ENCODE measurements at regions not wholly inside any gene's neighbourhood (a gene's known extent, or its start where the extent isn't known, plus 50 kb on each side); places are given as distances from the start of the nearest gene placed in this dataset.
A peak's percentile ranks its signal among the peaks of the same experiment; 100 is the strongest.

DNA sequence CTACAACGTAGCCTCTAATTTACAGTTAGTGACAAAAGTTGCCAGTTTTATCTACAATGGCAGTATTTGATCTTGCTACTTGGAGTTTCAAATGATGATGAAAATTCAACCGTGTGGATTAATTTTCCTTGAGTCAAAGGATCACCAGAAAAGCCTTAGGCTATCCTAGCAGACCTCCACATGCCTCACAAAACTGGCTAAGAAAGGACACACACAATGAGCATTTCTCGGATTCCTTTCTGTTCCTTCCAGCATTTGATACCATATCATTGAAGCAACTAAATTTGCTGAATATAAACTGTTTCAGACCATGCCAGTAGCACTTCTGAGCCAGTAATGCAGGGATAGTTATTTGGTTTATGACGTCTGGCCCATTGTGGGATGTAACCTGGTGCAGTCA is 587.4 kb upstream of the MDFIC2 start:
- Histone ChIP-seq H3K9ac (ENCODE audit: low read length) (no peak overlapping the region), H3K4me1 (ENCODE audit: control insufficient read depth, insufficient read depth, low read length) (no peaks in the 10 kb centered on the region), H3K9me3 (ENCODE audit: control insufficient read depth, low read length) (no peaks in the 10 kb centered on the region), H3K27me3 (replicated peaks; ENCODE audit: control insufficient read depth, insufficient read depth, low read length) (no peaks in the 10 kb centered on the region), H3K4me3 (ENCODE audit: low read length) (no peak overlapping the region), H3K36me3 (ENCODE audit: control insufficient read depth, insufficient read depth, low read length, severe bottlenecking) (no peaks in the 10 kb centered on the region)
- DNase-seq (ENCODE audit: low read depth), result peak; percentile 37

DNA sequence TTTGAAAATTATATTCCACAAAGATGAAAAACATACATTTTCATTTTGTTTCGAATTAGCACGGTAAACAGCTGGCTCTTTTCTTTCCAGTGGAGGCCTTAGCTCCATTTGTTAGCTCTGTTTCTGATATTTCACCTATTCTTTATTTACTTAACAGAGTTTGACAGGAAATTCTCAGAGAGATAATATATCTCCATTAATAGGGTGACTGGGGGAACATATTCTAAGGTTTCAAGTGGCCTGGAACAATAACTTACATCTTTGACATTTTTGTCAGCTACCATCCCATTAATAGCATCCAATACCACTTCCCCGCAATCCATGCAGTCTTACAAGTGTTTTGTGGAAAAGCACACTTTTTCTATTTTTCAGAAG is 577.6 kb upstream of the MDFIC2 start:
- no peaks in the 10 kb centered on the region for H3K9me3 ChIP-seq (ENCODE audit: control insufficient read depth, low read length)
- DNase-seq (ENCODE audit: low read depth), result no peak
- H3K27me3 ChIP-seq (replicated peaks; ENCODE audit: control insufficient read depth, insufficient read depth, low read length), result no peaks in the 10 kb centered on the region
- peaks cover 22% of the 10 kb centered on the region for H3K4me1 ChIP-seq (ENCODE audit: control insufficient read depth, insufficient read depth, low read length)
- no peaks in the 10 kb centered on the region for H3K36me3 ChIP-seq (ENCODE audit: control insufficient read depth, insufficient read depth, low read length, severe bottlenecking)
- H3K9ac ChIP-seq (ENCODE audit: low read length), result peak overlapping the region; percentile 53
- no peak overlapping the region for H3K4me3 ChIP-seq (ENCODE audit: low read length)

DNA sequence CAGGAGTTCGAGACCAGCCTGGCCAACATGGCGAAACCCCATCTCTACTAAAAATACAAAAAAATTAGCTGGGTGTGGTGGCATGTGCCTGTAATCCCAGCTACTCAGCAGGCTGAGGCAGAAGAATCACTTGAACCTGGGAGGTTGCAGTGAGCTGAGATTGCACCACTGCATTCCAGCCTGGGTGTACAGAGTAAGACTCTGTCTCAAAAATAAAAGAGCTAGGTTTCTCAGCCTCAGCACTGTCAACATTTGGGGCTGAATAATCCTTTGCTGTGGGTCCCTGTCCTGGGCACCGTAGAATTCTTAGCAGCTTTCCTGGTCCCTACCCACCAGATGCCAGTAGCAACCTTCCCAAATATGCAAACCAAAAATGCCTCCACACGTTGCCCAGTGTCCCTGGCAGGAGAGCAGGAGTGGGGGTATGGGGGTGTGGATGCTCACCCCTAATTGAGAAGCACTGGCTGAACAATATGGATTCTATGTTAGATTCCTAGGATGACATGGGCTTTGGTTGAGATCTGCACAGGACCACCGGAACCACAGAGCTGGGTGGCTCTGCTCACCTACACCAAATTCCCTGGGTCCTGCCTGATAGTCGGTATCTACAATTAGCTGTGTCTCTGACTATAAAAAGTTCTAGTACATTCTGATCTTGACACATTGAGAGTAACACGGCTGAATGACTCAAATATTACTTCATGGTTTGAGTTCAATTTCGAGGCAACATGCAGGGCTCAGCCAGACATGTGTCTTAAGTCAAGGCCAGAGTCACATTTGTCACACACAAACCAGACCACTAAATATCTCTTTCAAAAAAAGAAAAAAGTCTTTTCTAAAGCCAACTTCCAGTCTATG is 577.0 kb upstream of the MDFIC2 start:
- no peaks in the 10 kb centered on the region for H3K9me3 ChIP-seq (ENCODE audit: control insufficient read depth, low read length)
- H3K4me1 ChIP-seq (ENCODE audit: control insufficient read depth, insufficient read depth, low read length), result peaks cover 22% of the 10 kb centered on the region
- DNase-seq (ENCODE audit: low read depth), result peak; percentile 54

GRCh38 chr3:70885636-70886035 is 573.2 kb upstream of the MDFIC2 start:
- Histone ChIP-seq H3K9ac (ENCODE audit: low read length) (no peak overlapping the region), H3K4me3 (ENCODE audit: low read length) (no peak overlapping the region), H3K9me3 (ENCODE audit: control insufficient read depth, low read length) (no peaks in the 10 kb centered on the region), H3K27me3 (replicated peaks; ENCODE audit: control insufficient read depth, insufficient read depth, low read length) (no peaks in the 10 kb centered on the region), H3K36me3 (ENCODE audit: control insufficient read depth, insufficient read depth, low read length, severe bottlenecking) (no peaks in the 10 kb centered on the region), H3K4me1 (ENCODE audit: control insufficient read depth, insufficient read depth, low read length) (peaks cover 23% of the 10 kb centered on the region)
- no peak for DNase-seq (ENCODE audit: low read depth)

More for the DNA sequence above, 577.0 kb upstream of the MDFIC2 start:
- no peak overlapping the region for H3K4me3 ChIP-seq (ENCODE audit: low read length)
- H3K27me3 ChIP-seq (replicated peaks; ENCODE audit: control insufficient read depth, insufficient read depth, low read length), result no peaks in the 10 kb centered on the region
- no peaks in the 10 kb centered on the region for H3K36me3 ChIP-seq (ENCODE audit: control insufficient read depth, insufficient read depth, low read length, severe bottlenecking)
- H3K9ac ChIP-seq (ENCODE audit: low read length), result peak overlapping the region; percentile 71

DNA sequence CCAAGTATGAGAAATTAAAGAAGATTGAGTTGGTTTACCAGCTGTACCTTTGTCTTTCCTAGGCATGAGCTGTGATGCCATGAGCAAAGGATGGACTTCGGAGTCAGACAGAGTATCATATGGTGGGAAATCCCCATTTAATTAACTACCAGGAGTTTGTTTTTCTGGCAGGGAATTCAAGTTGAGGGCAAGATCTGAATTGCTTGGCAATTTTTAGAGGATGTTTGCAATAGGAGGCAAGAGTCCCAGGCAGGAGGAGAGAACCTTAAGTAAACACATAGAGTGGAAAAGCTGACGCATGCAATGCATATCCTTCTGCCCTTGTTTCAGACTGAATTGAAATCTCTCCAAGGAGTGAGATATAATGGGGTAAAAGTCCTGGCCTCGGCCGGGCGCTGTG is 569.7 kb upstream of the MDFIC2 start:
- no peaks in the 10 kb centered on the region for H3K27me3 ChIP-seq (replicated peaks; ENCODE audit: control insufficient read depth, insufficient read depth, low read length)
- peaks cover 4% of the 10 kb centered on the region for H3K4me1 ChIP-seq (ENCODE audit: control insufficient read depth, insufficient read depth, low read length)
- H3K4me3 ChIP-seq (ENCODE audit: low read length), result no peak overlapping the region
- no peaks in the 10 kb centered on the region for H3K36me3 ChIP-seq (ENCODE audit: control insufficient read depth, insufficient read depth, low read length, severe bottlenecking)
- DNase-seq (ENCODE audit: low read depth), result no peak
- no peak overlapping the region for H3K9ac ChIP-seq (ENCODE audit: low read length)
- H3K9me3 ChIP-seq (ENCODE audit: control insufficient read depth, low read length), result no peaks in the 10 kb centered on the region

GRCh38 chr3:70880421-70880820 is 568.0 kb upstream of the MDFIC2 start:
- Histone ChIP-seq H3K27me3 (replicated peaks; ENCODE audit: control insufficient read depth, insufficient read depth, low read length) (no peaks in the 10 kb centered on the region), H3K36me3 (ENCODE audit: control insufficient read depth, insufficient read depth, low read length, severe bottlenecking) (no peaks in the 10 kb centered on the region), H3K4me1 (ENCODE audit: control insufficient read depth, insufficient read depth, low read length) (peaks cover 4% of the 10 kb centered on the region), H3K9ac (ENCODE audit: low read length) (no peak overlapping the region), H3K4me3 (ENCODE audit: low read length) (no peak overlapping the region), H3K9me3 (ENCODE audit: control insufficient read depth, low read length) (no peaks in the 10 kb centered on the region)
- DNase-seq (ENCODE audit: low read depth), result peak; percentile 58

GRCh38 chr3:70876154-70876553 is 563.7 kb upstream of the MDFIC2 start:
- no peak overlapping the region for H3K4me3 ChIP-seq (ENCODE audit: low read length)
- no peaks in the 10 kb centered on the region for H3K36me3 ChIP-seq (ENCODE audit: control insufficient read depth, insufficient read depth, low read length, severe bottlenecking)
- peaks cover 3% of the 10 kb centered on the region for H3K9me3 ChIP-seq (ENCODE audit: control insufficient read depth, low read length)
- H3K4me1 ChIP-seq (ENCODE audit: control insufficient read depth, insufficient read depth, low read length), result peaks cover 20% of the 10 kb centered on the region
- H3K9ac ChIP-seq (ENCODE audit: low read length), result no peak overlapping the region
- DNase-seq (ENCODE audit: low read depth), result no peak
- H3K27me3 ChIP-seq (replicated peaks; ENCODE audit: control insufficient read depth, insufficient read depth, low read length), result no peaks in the 10 kb centered on the region

- DNase-seq (ENCODE audit: low read depth), result no peak
Measured at GRCh38 chr3:70874196-70874595, 561.8 kb upstream of the MDFIC2 start.

DNA sequence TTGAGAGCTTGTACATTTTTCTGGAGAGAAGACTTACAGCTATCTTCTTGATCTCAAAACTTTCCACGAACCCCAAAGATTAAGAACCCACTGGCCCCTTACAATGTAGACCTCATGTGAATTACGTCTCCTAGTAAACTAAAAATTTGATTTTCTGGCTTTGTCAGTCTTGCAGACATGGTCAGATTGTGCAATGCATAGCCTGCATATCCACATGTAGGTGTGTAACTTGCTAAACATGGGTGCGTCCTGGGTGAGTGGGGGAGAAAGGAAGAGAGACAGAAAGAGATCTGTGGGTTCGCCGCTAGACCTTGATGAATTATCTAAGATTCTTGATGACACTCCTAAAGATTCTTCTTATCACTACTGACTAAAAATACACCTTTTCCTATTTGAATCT is 561.2 kb upstream of the MDFIC2 start:
- peaks cover 8% of the 10 kb centered on the region for H3K9me3 ChIP-seq (ENCODE audit: control insufficient read depth, low read length)
- DNase-seq (ENCODE audit: low read depth), result no peak
- no peak overlapping the region for H3K4me3 ChIP-seq (ENCODE audit: low read length)
- no peaks in the 10 kb centered on the region for H3K27me3 ChIP-seq (replicated peaks; ENCODE audit: control insufficient read depth, insufficient read depth, low read length)
- no peak overlapping the region for H3K9ac ChIP-seq (ENCODE audit: low read length)
- H3K4me1 ChIP-seq (ENCODE audit: control insufficient read depth, insufficient read depth, low read length), result peaks cover 16% of the 10 kb centered on the region
- no peaks in the 10 kb centered on the region for H3K36me3 ChIP-seq (ENCODE audit: control insufficient read depth, insufficient read depth, low read length, severe bottlenecking)

More at GRCh38 chr3:70874196-70874595, 561.8 kb upstream of the MDFIC2 start:
- no peaks in the 10 kb centered on the region for H3K36me3 ChIP-seq (ENCODE audit: control insufficient read depth, insufficient read depth, low read length, severe bottlenecking)
- peaks cover 16% of the 10 kb centered on the region for H3K4me1 ChIP-seq (ENCODE audit: control insufficient read depth, insufficient read depth, low read length)
- H3K9ac ChIP-seq (ENCODE audit: low read length), result no peak overlapping the region
- peaks cover 8% of the 10 kb centered on the region for H3K9me3 ChIP-seq (ENCODE audit: control insufficient read depth, low read length)
- no peak overlapping the region for H3K4me3 ChIP-seq (ENCODE audit: low read length)
- no peaks in the 10 kb centered on the region for H3K27me3 ChIP-seq (replicated peaks; ENCODE audit: control insufficient read depth, insufficient read depth, low read length)

DNA sequence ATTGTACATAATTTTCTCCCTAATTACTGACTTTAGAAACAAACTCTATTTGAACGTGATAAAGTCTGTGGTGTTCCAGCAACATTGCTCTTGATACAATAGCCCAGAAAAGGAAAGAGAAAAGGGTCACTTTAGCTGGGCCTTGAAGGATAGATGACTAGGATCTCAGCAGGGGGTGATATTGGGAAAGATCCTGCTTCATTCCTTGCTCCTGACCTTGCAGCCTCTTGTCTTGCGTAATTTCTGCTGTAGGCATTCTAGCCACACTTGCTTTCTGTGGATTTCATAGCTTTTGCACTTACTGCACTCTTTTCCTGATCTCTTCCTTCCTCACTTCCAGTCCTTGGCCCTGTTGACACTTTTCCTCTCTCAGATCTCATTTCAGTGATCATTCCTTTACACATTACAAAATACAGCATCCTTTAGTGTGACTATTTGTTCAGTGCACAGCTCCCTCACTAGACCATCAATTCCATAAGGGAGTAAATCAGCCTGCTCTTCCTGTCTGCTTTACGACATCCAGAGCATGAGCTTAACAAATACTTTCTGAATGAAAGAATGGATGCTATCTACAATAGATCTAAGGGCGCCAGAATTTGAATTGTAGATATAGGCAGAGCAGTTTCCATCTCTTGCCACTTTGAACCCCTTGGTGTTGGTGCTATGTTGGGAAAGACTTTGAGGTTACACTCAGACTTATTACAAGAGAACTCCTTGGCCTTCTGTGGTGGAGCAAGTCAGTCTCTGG is 559.6 kb upstream of the MDFIC2 start:
- DNase-seq (ENCODE audit: low read depth), result peak; percentile 95
- peak overlapping the region; percentile 67 for H3K9ac ChIP-seq (ENCODE audit: low read length)
- H3K9me3 ChIP-seq (ENCODE audit: control insufficient read depth, low read length), result peaks cover 8% of the 10 kb centered on the region
- no peaks in the 10 kb centered on the region for H3K36me3 ChIP-seq (ENCODE audit: control insufficient read depth, insufficient read depth, low read length, severe bottlenecking)
- H3K4me1 ChIP-seq (ENCODE audit: control insufficient read depth, insufficient read depth, low read length), result peaks cover 16% of the 10 kb centered on the region
- H3K27me3 ChIP-seq (replicated peaks; ENCODE audit: control insufficient read depth, insufficient read depth, low read length), result no peaks in the 10 kb centered on the region
- H3K4me3 ChIP-seq (ENCODE audit: low read length), result peak overlapping the region; percentile 29

DNA sequence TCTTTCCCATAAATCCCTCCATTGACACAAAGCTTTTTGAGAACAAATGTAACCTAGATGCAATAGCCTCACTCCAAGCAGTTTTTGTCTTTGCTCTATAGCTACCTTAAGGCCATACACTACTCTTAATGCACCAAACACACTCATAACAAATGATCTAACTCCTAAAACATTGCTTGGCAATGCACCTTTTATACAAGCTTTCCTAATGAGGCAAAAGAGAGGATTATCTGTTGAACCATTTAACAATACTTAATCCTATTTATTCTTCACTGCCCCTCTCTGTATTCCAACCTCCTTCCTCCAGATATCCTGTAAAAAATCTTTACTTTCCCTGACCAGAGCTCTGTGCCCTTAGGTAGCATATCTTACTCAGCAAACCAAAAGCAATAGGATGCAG is 558.1 kb upstream of the MDFIC2 start:
- no peaks in the 10 kb centered on the region for H3K27me3 ChIP-seq (replicated peaks; ENCODE audit: control insufficient read depth, insufficient read depth, low read length)
- no peak overlapping the region for H3K9ac ChIP-seq (ENCODE audit: low read length)
- no peak for DNase-seq (ENCODE audit: low read depth)
- H3K4me1 ChIP-seq (ENCODE audit: control insufficient read depth, insufficient read depth, low read length), result peaks cover 16% of the 10 kb centered on the region
- no peaks in the 10 kb centered on the region for H3K36me3 ChIP-seq (ENCODE audit: control insufficient read depth, insufficient read depth, low read length, severe bottlenecking)
- no peak overlapping the region for H3K4me3 ChIP-seq (ENCODE audit: low read length)
- peaks cover 8% of the 10 kb centered on the region for H3K9me3 ChIP-seq (ENCODE audit: control insufficient read depth, low read length)

All from adipocyte (in vitro differentiated cells).